Thoracic aorta (tissue), 2 donors: ENCODE measurements at regions not wholly inside any gene's neighbourhood (a gene's known extent, or its start where the extent isn't known, plus 50 kb on each side); places are given as distances from the start of the nearest gene placed in this dataset.

ENCODE experiments used
- ATAC-seq: fragments of 150-250 bp; one replicate; pipeline ENCODE4 v1.8.0; 2017; ENCODE audit warnings: low read depth; ENCODE audit not compliant: insufficient number of reproducible peaks, low FRiP score
- DNase-seq: peaks from one replicate; pipeline ENCODE4 v3.0.0-alpha.2; 2020; ENCODE audit warnings: low spot score
- H3K27ac ChIP-seq, 2 donors: fragments of 200-600 bp; sonication (generic); 1 replicate in 1 of 2; 2 replicates in 1 of 2; pipeline ENCODE4 v1.5.1; 2016; ENCODE audit warnings: mild to moderate bottlenecking in 2 of 2, moderate library complexity in 2 of 2
- H3K27me3 ChIP-seq: fragments of 200-600 bp; sonication (generic); replicated peaks from 2 replicates; pipeline ENCODE4 v1.6.0; 2016; ENCODE audit warnings: mild to moderate bottlenecking; ENCODE audit not compliant: insufficient read depth
- H3K36me3 ChIP-seq: fragments of 200-600 bp; sonication (generic); one replicate; pipeline ENCODE4 v1.5.1; 2016
- H3K4me1 ChIP-seq, 2 donors: fragments of 200-600 bp; sonication (generic); 1 replicate in 1 of 2; 2 replicates in 1 of 2; pipeline versions ENCODE4 v1.5.1 to v1.6.0; 2016; ENCODE audit warnings: low read depth in 2 of 2, mild to moderate bottlenecking in 1 of 2; ENCODE audit not compliant: control insufficient read depth in 1 of 2
- H3K4me3 ChIP-seq: fragments of 200-600 bp; sonication (generic); 2 replicates; pipeline ENCODE4 v1.5.1; 2016; ENCODE audit warnings: mild to moderate bottlenecking
- H3K9me3 ChIP-seq: fragments of 200-600 bp; sonication (generic); 2 replicates; pipeline ENCODE4 v1.5.1; 2016
- TF ChIP-seq, protein P1 (sequence below): fragments of 200-600 bp; sonication (generic); IDR thresholded peaks from one replicate; pipeline ENCODE4 v1.5.1; 2019; ENCODE audit warnings: antibody characterized with exemption

DNA sequence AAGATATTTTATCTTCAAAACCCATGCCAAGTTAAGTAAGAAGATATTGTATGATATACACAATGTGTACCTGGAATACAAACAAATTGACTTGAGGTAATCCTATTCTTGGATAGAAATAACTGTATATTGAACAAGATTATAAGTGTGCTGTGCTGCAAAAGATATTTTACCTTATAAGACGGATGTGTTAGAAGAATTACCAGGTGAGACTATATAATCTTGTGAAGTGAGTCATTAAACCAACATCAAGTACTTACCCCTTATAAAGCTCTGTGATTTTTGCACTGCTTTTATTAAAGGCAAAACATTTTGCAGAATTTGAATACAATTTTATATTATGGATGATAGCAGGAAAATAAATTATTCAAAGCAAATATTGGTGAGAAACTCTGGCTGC is 570.0 kb downstream of the MMUT start:
- H3K4me3 ChIP-seq: no peak overlapping the region
- no peak overlapping the region for H3K27ac ChIP-seq
- TF ChIP-seq, protein P1, sequence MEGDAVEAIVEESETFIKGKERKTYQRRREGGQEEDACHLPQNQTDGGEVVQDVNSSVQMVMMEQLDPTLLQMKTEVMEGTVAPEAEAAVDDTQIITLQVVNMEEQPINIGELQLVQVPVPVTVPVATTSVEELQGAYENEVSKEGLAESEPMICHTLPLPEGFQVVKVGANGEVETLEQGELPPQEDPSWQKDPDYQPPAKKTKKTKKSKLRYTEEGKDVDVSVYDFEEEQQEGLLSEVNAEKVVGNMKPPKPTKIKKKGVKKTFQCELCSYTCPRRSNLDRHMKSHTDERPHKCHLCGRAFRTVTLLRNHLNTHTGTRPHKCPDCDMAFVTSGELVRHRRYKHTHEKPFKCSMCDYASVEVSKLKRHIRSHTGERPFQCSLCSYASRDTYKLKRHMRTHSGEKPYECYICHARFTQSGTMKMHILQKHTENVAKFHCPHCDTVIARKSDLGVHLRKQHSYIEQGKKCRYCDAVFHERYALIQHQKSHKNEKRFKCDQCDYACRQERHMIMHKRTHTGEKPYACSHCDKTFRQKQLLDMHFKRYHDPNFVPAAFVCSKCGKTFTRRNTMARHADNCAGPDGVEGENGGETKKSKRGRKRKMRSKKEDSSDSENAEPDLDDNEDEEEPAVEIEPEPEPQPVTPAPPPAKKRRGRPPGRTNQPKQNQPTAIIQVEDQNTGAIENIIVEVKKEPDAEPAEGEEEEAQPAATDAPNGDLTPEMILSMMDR: no peak
- ATAC-seq (no peak), DNase-seq (no peak)
- H3K9me3 ChIP-seq: no peaks in the 10 kb centered on the region
- no peaks in the 10 kb centered on the region for H3K27me3 ChIP-seq
- H3K36me3 ChIP-seq: no peaks in the 10 kb centered on the region
- no peaks in the 10 kb centered on the region for H3K4me1 ChIP-seq

DNA sequence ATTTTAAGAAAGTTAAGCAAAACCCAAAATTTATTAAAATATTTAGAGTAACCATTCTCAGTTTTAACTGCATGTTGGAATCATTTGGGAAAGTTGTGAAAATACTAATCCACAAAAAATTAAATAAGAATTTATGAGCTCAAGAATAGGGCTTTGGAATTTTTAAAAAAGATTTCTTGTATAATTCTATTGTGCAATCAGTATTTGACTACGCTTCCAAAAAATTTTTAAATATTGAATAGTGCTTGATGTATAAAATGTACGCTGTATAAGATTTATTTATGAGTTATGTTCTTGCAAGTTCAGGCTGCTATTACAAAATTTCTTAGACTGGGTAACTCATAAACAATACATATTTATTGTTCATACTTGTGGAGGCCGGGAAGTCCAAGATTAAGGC is 571.7 kb downstream of the MMUT start:
- TF ChIP-seq, protein P1: no peak
- DNase-seq (no peak), ATAC-seq (no peak)

DNA sequence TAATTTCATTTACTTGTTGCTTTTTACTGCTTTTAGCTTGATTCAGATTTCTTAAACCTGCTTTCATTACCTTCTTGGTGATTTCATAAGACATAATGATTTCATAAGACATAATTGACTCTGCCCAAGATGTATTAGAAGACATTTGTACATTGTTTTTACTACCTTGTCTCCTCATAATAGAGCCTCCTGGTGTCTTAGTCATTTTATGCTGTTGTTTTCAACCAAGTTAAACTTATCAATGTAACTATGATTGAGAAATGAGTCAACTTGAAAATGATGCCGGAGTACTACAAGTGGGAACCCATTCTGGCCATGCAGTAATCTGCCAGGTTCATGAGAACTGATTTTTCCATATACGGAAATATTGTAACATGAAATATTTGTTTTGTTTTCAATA is 573.6 kb downstream of the MMUT start:
- no peak for DNase-seq
- Histone ChIP-seq H3K27ac (no peak overlapping the region), H3K4me1 (no peaks in the 10 kb centered on the region), H3K4me3 (no peak overlapping the region), H3K9me3 (no peaks in the 10 kb centered on the region), H3K36me3 (no peaks in the 10 kb centered on the region), H3K27me3 (no peaks in the 10 kb centered on the region)
- no peak for ATAC-seq
- TF ChIP-seq, protein P1: no peak

More for the DNA sequence above, 571.7 kb downstream of the MMUT start:
- no peaks in the 10 kb centered on the region for H3K4me1 ChIP-seq
- H3K27me3 ChIP-seq: no peaks in the 10 kb centered on the region
- H3K36me3 ChIP-seq: no peaks in the 10 kb centered on the region
- H3K4me3 ChIP-seq: no peak overlapping the region
- H3K9me3 ChIP-seq: no peaks in the 10 kb centered on the region
- no peak overlapping the region for H3K27ac ChIP-seq

DNA sequence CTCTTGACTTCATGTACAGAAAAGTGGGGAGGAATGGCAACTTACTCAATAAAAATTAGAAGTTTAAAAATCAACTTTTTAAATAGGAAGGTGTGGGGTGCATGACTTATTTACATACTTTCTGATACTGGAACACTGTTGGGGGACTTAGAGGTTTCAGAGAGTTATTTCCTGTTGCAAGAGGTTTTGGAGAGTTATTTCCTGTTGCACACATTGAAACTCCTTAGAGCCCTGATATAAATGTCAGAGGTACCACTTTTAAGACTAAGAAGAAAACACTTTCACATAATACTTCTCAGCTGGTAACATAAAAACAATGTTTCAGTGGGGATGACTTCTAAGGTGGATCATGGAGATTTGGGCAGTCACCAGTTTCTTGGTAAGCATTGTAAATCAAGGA is 579.9 kb downstream of the MMUT start:
- no peaks in the 10 kb centered on the region for H3K9me3 ChIP-seq
- H3K27me3 ChIP-seq: no peaks in the 10 kb centered on the region
- H3K4me1 ChIP-seq: no peaks in the 10 kb centered on the region
- ATAC-seq: no peak
- TF ChIP-seq, protein P1: no peak
- H3K36me3 ChIP-seq: no peaks in the 10 kb centered on the region
- H3K27ac ChIP-seq: no peak overlapping the region
- no peak for DNase-seq
- H3K4me3 ChIP-seq: no peak overlapping the region

DNA sequence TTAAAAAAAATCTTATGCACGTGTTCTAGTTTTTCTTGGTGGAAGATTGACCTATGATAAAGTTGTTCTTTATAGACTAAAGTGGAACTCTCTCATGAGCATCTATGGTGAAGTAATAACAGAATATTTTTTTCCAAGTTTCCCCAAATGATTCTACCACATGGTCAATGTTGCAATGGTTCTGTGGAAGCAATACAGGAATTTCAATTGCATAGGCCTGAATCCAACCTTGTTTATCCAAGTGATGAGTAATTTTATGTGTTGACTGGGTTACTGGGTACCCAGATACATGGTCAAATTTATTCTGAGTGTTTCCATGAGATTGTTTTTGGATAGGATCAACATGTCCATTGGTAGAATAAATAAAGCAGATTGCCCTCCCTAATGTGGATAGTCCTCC is 581.5 kb downstream of the MMUT start:
- Histone ChIP-seq H3K27ac (no peak overlapping the region), H3K4me3 (no peak overlapping the region), H3K27me3 (no peaks in the 10 kb centered on the region), H3K36me3 (no peaks in the 10 kb centered on the region), H3K4me1 (no peaks in the 10 kb centered on the region), H3K9me3 (no peaks in the 10 kb centered on the region)
- DNase-seq (no peak), ATAC-seq (no peak)
- TF ChIP-seq, protein P1: no peak
